HG03354 (cell line): ENCODE measurements at regions not wholly inside any gene's neighbourhood (a gene's known extent, or its start where the extent isn't known, plus 50 kb on each side); places are given as distances from the start of the nearest gene placed in this dataset.
A peak's percentile ranks its signal among the peaks of the same experiment; 100 is the strongest.

Source experiments
- ATAC-seq: cut with Tn5 transposase; IDR thresholded peaks from one replicate; pipeline ENCODE4 v1.9.1; 2021; ENCODE audit warnings: mild to moderate bottlenecking; ENCODE audit not compliant: unreplicated experiment, poor library complexity, severe bottlenecking

DNA sequence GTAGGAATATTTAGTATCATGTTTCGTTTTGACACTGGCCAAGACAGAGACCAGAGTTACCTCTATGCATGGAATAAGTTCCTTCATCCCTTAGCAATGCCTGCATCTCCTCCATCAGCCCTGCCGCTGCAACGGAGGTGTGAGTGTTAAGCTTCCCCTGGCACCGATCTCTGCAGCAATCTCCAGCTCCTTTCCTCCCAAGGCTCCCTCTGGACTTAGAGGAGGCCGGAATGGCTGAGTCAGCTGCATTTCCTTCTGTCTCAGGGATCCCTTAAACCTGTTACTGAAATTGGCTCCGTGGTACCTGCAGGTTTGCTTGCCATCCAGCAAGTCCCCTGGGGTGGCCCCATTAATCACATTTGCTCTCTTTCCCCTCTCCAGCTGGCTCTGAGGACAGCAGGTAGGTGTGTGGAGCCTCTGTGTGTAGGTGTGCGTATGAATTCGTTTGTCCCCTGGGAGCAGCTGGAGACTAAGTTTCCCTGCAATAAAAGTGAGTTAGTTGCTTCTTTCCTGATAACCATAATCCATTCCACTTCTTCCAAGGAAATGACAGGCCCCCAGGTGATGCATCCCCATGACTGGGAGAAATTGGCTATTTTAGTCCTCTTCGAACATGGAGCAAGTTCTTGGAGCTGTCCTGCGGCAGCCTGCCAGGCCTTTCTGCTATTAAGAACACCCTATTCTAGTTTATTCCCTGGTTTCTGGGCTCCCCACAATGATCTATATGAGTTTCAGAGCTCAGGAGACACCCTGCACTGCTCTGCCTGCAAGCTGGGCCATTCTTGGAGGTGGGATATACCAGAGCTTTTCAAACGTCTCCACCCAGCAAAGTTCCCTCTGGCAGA, 457.2 kb upstream of the CADM1 start:
- no peak for ATAC-seq

- no peak for ATAC-seq
Measured at GRCh38 chr11:115959081-115959486, 454.9 kb upstream of the CADM1 start.

GRCh38 chr11:115958089-115959000, 454.1 kb upstream of the CADM1 start:
- ATAC-seq = no peak

DNA sequence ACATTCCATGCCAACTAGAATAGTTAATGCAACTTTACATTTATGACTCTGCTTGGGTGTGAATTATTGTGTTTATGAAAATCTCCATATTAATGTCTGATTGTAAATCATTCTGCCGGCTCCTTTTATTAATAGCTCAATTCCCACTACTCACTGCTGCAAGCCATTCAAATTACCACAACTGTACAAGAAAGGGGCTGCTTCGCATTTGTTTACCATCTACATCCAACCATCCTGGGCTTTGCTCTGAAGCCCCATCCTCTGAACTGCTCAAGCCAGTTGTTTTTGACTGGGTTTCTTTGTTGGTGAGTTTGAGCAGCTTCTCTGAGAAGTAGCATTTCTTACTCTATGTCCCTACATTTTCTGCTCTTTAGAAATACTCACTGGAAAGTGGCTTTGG, 451.6 kb upstream of the CADM1 start:
- no peak for ATAC-seq

DNA sequence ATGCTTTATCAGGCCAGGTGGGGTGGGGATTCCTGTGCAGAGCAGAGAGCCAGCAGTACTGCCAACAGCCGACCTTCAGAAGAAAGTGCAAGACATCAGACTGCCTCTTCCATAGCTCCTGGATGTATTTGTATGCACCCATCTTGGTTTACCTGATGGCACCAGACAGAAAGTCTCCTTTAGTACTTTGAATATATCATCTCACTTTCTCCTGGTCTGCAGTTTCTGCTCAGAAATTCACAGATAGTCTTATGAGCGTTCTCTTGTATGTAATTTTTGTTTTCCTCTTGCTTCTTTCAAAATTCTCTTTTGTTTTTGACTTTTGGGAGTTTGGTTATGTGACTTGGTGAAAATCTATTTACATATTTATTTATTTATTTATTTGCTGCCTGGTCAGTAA, 446.4 kb upstream of the CADM1 start:
- ATAC-seq = no peak

DNA sequence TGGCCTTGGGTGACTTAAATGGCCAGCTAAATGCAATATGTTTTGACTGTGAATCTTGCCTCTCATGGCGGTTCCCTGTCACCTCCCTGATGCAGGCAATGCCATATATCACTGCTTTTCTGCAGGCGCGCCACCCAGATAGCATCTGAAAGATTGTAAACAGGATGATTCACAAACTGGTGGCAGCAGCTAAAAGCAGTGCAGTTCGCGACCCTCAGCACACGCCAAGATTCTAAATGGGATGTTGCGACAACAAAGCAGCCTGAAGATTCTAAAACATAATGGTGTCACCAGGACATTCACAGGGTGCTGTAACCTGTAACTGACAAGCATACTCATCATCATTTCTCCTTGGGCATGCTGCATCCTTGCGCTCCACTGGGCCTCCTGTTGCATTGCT, 440.4 kb upstream of the CADM1 start:
- ATAC-seq = no peak

DNA sequence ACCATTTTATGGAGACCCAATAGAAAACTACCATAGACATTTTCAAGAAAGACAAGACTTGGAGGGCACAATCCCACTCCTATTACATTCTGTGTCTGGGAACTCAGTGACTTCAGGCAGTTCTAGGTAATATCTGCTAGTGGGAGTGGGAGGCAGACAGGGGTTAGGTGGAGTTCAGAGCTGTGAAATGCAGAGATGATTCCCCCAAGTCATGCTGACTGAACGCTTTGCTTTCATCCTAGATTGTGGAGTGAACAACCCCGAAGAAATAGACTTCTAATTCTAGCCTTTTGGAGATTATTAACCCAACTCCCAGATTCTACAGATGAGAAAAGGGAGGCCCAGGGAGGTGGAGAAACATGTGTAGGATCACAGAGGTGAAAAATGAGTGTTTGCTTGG, 437.8 kb upstream of the CADM1 start:
- ATAC-seq = no peak

- no peak for ATAC-seq
Measured at GRCh38 chr11:115941481-115941993, 437.3 kb upstream of the CADM1 start.

DNA sequence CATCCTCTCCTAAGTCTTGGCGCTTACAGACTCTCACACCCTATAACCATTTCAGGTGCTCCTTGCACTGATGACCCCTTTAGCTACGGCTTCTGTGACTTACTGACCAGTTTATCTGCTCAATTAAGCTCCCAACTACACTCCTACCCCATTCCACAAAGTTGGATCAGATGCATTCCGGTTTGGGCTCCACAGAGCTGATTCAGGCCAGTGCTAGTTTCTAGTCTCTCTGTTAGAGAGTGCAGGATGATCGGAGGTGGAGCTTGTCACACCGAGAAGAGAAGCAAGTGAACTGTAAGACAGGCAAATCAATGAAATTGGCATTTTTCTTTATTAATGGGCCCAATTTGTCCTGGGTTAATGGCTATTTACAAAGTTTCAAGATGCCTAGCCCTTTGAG, 436.8 kb upstream of the CADM1 start:
- ATAC-seq = no peak

- peak; percentile 81 for ATAC-seq
Measured at GRCh38 chr11:115939731-115940421, 435.7 kb upstream of the CADM1 start.

DNA sequence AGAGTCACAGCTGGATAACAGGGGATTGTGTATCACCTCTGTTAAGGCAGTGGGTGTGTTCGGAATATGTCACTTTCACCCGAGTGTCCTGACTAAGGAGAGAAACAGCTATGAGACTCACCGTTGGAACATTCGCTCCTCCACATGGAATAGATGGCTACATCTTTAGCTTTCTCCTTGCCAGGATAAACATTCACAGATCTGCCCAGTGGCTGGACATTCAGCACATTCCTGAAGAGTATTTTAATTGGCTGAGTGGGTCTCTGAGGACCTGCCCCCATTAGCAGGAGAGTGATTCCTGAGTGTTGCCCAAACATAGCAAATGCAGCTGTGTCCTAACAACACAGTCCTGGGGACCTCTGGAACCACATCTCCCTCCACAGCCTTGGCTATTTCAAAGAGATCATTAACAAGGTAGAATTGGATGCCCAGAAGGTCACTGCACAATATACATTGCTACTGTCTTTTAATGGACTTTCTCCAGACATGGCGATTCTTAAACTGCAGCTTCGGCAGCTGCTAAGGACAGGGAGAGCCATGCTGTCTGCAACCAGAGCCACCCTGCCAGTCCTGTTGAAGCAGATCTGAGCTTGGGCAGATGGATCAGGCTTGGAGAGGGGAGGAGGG, 435.0 kb upstream of the CADM1 start:
- ATAC-seq = no peak

DNA sequence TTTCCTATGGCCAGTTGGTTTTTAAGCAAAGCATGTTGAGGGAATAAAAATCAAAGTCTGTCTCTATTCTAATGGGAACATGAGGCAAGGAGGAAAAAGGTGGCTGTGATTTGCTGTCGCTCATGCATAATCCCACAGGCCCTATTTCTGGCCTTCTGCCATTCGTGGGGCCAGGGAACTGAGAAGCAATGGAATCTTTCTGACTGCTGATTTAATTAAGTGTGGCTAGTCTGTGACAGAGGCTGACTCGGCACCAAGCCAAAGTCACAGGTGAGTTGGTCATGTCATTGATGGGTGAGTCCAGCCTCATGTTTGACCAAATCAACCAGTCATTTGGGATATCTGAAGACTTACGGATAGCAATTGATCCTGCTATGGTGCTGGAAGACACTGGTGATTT, 429.3 kb upstream of the CADM1 start:
- no peak for ATAC-seq

DNA sequence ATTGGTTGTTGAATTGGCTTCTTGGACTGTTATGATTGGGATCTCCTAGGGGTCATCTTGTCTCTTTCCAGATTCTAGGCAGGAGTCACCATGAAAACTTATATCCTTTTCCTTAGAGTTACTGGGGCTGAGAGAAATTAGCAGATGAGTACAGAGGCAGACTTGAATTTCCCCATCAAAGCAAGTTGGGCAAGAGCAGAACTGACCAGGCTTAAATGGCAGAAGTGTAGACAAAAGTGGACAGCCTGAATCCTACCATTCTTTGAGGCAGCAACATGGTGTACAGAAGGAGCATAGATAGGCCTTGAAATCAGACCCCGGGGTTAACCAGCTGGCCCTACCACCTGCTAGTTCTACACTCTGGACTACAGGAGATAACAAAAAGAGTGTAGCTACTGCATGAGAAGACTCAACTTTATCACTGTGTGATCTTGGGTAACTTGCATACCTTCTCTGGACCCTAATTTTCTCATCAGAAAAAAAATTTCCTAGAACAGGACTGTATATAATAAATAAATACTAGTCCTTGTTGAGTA, 427.4 kb upstream of the CADM1 start:
- no peak for ATAC-seq

GRCh38 chr11:115930886-115931547, 426.8 kb upstream of the CADM1 start:
- peak; percentile 48 for ATAC-seq

DNA sequence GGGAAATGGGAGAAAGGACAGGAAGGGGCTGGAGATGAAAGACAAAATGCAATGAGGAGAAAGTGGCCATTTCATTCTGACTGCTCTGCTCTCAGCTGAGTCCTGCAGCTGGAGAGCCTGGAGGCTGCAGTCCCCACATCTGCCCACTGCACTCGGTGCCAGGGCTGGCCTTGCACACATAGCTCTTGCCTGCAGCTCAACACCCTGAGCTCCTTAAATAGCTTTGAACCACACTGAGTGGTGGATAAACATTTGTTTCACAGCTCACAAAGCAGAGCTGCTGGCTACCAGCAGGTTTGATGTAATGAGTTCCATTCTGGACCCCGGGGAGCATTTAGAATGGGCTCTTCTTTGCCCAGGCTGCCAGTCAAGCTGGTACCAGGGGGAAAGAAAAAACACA, 426.1 kb upstream of the CADM1 start:
- no peak for ATAC-seq

DNA sequence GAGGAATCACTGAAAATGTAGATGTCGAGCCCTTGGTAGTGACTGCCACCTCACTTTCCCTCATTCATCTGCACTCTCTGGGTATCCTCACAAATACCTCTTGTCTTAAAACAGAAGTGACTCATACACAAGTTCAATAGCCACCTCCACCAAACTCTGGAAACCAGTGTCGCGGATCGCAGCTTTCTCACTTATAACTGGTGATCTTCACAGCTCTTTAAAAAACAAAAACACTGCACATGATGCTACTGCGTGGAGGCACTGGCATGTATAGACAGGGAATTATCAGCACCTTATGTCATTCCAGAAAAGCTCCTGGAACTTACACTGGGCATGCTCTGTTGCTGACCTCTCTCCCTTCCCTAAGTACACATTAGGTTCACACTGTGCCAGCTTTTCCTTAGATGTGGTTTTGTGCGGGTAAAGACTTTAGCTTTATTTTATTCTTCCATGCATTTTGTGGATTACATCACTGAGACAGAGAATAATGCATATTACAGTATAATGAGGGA, 425.5 kb upstream of the CADM1 start:
- peak; percentile 28 for ATAC-seq

GRCh38 chr11:115928811-115929210, 424.6 kb upstream of the CADM1 start:
- no peak for ATAC-seq

GRCh38 chr11:115927823-115928329, 423.7 kb upstream of the CADM1 start:
- peak; percentile 48 for ATAC-seq
